Tibial artery (tissue), 4 donors: ENCODE measurements at regions not wholly inside any gene's neighbourhood (a gene's known extent, or its start where the extent isn't known, plus 50 kb on each side); places are given as distances from the start of the nearest gene placed in this dataset.

Experiments used
- DNase-seq, 2 donors: peaks; one replicate each; pipeline ENCODE4 v3.0.0-alpha.2; 2019
- H3K27ac ChIP-seq, 2 donors: fragments of 200-600 bp; sonication (generic) in 1 of 2; 1 replicate in 1 of 2; 2 replicates in 1 of 2; pipeline ENCODE4 v1.5.1; 2018 to 2019; ENCODE audit warnings: mild to moderate bottlenecking in 1 of 2
- H3K27me3 ChIP-seq, 2 donors: fragments of 200-600 bp; sonication (generic) in 1 of 2; one replicate each; pipeline versions ENCODE4 v1.5.1 to v1.6.0; 2016 to 2019
- H3K36me3 ChIP-seq, 3 donors: fragments of 200-600 bp; sonication (generic) in 2 of 3; one replicate each; pipeline ENCODE4 v1.5.1; 2016 to 2019; ENCODE audit warnings: mild to moderate bottlenecking in 2 of 3
- H3K4me1 ChIP-seq, 4 donors: fragments of 200-600 bp; sonication (generic) in 2 of 4; 1 replicate in 3 of 4; 2 replicates in 1 of 4; pipeline ENCODE4 v1.5.1; 2016 to 2019
- H3K4me3 ChIP-seq, 2 donors: fragments of 200-600 bp; sonication (generic) in 1 of 2; 1 replicate in 1 of 2; 2 replicates in 1 of 2; pipeline ENCODE4 v1.5.1; 2018 to 2019; ENCODE audit warnings: mild to moderate bottlenecking in 2 of 2
- H3K9me3 ChIP-seq, 3 donors: fragments of 200-600 bp; sonication (generic) in 1 of 3; one replicate each; pipeline ENCODE4 v1.5.1; 2016 to 2019
- CTCF ChIP-seq, 2 experiments: fragments of 200-600 bp in 1 of 2; fragments of 450-650 bp in 1 of 2; IDR thresholded peaks; one replicate each; pipeline ENCODE4 v1.5.1; 2017 to 2019; ENCODE audit warnings: antibody characterized with exemption in 2 of 2, mild to moderate bottlenecking in 1 of 2, moderate library complexity in 1 of 2
- intact Hi-C: fragments of 100-400 bp; cut with DNase I; formaldehyde crosslinking; loops from one replicate; pipeline ENCODE4 v1.15.0; 2023; ENCODE audit warnings: low total_unique reads

GRCh38 chr18:61975526-61976326, 82.9 kb upstream of the RNF152 start:
- DNase-seq = no peak
- intact Hi-C loops = no loop called here
- Histone ChIP-seq H3K4me1 (no peaks in the 10 kb centered on the region), H3K4me3 (no peak overlapping the region), H3K27me3 (no peaks in the 10 kb centered on the region), H3K27ac (no peak overlapping the region), H3K9me3 (no peaks in the 10 kb centered on the region), H3K36me3 (no peaks in the 10 kb centered on the region)
- TF ChIP-seq CTCF (IDR thresholded peaks at IDR 0.05) = no peak

GRCh38 chr18:61973273-61974115, 80.7 kb upstream of the RNF152 start:
- no peak overlapping the region for H3K27ac ChIP-seq
- DNase-seq = no peak
- H3K27me3 ChIP-seq = no peaks in the 10 kb centered on the region
- intact Hi-C loops = no loop called here
- no peaks in the 10 kb centered on the region for H3K4me1 ChIP-seq
- no peak overlapping the region for H3K4me3 ChIP-seq
- no peak for TF ChIP-seq CTCF (IDR thresholded peaks at IDR 0.05)
- H3K36me3 ChIP-seq = no peaks in the 10 kb centered on the region
- H3K9me3 ChIP-seq = no peaks in the 10 kb centered on the region

GRCh38 chr18:61972389-61973264, 79.8 kb upstream of the RNF152 start:
- H3K4me3 ChIP-seq = no peak overlapping the region
- no peaks in the 10 kb centered on the region for H3K27me3 ChIP-seq
- intact Hi-C loops = no loop called here
- TF ChIP-seq CTCF (IDR thresholded peaks at IDR 0.05) = no peak
- H3K36me3 ChIP-seq = no peaks in the 10 kb centered on the region
- no peaks in the 10 kb centered on the region for H3K9me3 ChIP-seq
- H3K27ac ChIP-seq = no peak overlapping the region
- DNase-seq = no peak
- no peaks in the 10 kb centered on the region for H3K4me1 ChIP-seq

- Histone ChIP-seq H3K27ac (no peak overlapping the region), H3K4me3 (no peak overlapping the region), H3K36me3 (no peaks in the 10 kb centered on the region), H3K9me3 (no peaks in the 10 kb centered on the region), H3K27me3 (no peaks in the 10 kb centered on the region), H3K4me1 (peaks cover 0 to 25% (median 9%) of the 10 kb centered on the region in 4 donors)
- intact Hi-C loops = no loop called here
- no peak for DNase-seq
- no peak for TF ChIP-seq CTCF (IDR thresholded peaks at IDR 0.05)
Observed at GRCh38 chr18:61967252-61967891, 74.6 kb upstream of the RNF152 start.

- intact Hi-C loops = no loop called here
- peaks cover 0 to 31% (median 11%) of the 10 kb centered on the region in 4 donors for H3K4me1 ChIP-seq
- H3K27ac ChIP-seq = no peak overlapping the region
- no peak for DNase-seq
- no peak overlapping the region for H3K4me3 ChIP-seq
- no peaks in the 10 kb centered on the region for H3K27me3 ChIP-seq
- TF ChIP-seq CTCF (IDR thresholded peaks at IDR 0.05) = no peak
- H3K36me3 ChIP-seq = no peaks in the 10 kb centered on the region
- no peaks in the 10 kb centered on the region for H3K9me3 ChIP-seq
Observed at GRCh38 chr18:61965311-61965710, 72.5 kb upstream of the RNF152 start.
